HuH-7 (cell line): ENCODE measurements at regions not wholly inside any gene's neighbourhood (a gene's known extent, or its start where the extent isn't known, plus 50 kb on each side); places are given as distances from the start of the nearest gene placed in this dataset.
"Not testable (repeated sequence)": the region's sequence is repeated elsewhere in the genome, so short reads cannot be mapped to it uniquely, and the experiment has no call there.

Experiments
- DNase-seq: peaks from one replicate; pipeline ENCODE4 v3.0.0; 2011; ENCODE audit warnings: low spot score

DNA sequence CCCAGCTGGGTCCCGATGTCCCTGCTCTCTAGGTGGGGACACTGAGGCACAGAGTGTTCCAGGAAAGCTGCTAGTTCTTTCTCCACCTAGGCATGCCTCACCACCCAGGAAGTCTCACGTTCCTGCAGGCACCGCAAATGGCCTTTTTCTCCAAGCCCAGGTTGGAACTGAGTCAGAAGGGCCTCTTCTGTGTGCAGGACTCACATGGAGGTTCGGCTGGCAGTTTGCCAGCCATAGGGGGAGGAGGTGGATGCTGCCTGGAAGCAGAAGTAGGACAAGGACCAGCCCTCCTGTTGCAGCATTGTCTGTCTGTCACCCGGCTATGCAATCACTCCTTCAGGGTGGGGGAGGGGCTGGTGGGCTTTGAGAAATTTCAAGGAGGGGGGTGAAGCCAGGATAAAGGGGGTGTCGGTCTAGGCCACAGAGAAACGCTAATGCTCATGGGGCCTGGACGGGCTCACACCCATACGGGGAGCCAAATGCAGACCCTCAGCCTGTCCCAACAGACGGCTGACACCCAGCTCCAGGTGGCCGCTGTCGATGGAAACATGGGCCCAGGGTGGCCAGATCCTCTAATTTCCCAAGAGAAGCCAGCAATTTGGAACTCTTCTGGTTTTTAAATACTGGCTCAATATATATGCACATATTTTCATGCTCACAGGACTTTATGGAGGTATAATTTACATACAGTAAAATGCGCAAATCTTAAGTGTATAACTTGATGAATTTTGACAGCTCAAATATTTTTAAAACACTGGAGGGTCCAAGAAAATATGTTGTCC is 120.5 kb downstream of the PHETA1 start:
- no peak for DNase-seq

DNA sequence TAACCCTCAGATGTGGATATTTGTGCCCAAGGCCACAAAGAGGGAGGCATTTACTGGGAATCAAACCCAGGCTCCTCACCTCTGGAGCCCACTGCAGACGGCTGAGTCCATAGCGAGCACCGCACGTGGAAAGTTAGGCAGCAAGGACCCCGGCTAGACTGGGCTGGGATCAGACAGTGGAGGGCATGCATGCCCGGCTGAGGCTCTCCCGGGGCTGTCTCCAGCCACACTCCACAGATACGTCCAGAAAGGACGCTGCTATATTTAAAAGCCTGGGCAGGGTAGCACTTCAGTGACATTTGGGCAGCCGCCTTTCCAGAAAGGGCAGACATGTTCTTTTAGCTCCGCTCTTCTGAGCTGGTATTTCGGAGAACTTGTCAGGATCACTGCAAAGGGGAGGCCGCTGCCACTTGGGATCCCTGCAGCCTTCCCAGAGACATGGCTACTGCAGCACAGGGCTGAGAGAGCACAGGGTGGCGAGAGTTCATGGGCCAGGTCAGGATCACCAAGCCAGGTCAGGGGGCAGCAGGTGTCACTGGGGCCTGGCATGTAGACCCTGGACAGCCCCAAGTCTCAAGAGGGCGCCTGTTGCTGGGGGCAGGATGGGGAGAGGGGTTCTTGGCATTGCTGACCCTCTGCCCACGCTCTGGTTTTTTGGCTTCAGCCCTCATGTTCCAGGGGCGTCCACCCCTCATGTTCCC is 121.7 kb downstream of the PHETA1 start:
- no peak for DNase-seq

DNA sequence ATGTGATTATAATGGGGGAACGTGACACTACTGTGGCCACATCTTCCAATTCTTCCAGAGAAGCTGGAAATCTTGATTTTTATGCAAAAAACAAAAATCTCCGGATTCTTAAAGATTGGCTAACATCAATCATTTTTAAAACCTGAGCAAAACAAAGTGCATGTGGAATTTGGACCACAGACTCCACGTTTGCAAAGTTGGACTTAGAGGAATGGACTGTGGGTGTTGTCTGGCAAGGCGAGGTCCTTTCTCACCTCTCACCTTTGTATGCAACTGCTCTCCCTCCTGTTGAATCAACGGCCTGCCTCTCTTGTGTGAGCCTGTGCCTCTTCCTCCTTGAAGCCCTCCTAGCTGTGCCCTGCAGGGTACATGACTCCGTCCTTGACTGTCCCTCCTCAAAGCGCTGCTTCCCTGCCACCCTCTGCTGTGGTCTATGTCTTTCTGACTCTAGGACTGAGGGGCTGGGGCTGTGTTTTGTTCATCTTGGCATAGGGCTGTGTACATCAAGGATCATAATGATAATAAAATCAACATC is 122.4 kb downstream of the PHETA1 start:
- DNase-seq = no peak

DNA sequence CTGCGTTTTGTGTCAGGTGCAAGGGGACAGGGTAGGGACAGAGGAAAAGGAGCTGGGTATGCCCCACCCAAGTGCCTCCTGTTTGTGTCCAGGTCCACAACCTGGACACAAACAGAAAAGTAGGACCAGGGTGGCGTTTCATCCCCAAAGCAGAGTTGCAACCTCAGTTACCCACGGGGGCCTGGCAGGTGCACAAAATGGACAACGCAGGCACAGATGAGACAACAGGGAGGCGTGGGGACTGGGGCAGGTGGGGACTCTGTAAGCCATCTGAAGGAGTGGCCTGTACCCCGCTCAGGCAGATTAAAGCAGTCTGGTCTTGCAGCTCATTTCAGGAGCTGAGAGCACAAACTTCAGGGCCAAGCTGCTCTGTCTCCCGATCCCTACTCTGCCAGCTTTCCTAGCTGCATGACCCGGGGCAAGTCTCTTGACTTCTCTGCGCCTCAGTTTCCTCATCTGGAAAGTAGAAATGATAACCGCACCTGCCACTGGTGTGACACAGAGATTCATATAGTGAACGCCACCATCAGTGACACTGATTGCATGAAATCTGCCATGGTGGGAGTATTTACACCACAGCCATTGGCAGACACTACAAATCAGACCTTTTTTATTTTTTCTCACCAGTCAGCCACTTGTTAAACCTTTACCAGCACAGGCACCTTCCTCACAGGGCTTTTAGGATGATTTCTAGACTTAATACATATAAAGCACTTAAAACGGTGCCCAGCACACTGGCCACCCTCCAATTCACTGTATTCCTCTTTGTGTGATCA is 123.0 kb downstream of the PHETA1 start:
- DNase-seq = no peak

DNA sequence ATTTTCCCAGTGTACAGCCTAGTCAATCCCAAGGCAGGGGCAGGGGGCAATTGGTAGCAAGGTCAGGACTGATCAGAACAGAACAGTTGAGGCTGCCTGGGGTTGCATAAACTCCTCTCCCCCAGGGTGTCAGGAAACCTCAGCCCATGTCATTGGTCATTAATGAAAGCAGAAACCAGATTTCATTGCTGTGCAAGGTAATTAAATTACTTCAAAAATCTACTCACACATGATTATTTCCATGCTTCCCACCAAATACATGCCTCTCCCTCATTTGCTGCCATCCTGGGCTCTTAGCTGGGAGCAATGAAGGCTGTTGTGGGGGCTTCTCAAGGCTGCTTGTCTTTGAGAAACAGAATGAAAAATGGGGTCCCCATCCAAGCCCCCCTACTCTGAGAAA is 124.2 kb downstream of the PHETA1 start:
- DNase-seq = no peak

DNA sequence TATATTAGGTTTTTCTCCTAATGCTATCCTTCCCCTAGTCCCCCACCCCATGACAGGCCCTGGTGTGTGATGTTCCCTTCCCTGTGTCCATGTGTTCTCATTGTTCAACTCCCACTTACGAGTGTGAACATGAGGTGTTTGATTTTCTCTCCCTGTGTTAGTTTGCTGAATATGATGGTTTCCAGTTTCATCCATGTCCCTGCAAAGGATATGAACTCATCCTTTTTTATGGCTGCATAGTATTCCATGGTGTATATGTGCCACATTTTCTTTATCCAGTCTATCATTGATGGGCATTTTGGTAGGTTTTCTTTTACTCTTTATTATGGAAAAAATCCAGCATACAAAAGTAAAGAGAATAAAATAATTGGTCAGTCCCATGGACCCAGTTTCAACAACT is 126.1 kb downstream of the PHETA1 start:
- not testable (repeated sequence) for DNase-seq

DNA sequence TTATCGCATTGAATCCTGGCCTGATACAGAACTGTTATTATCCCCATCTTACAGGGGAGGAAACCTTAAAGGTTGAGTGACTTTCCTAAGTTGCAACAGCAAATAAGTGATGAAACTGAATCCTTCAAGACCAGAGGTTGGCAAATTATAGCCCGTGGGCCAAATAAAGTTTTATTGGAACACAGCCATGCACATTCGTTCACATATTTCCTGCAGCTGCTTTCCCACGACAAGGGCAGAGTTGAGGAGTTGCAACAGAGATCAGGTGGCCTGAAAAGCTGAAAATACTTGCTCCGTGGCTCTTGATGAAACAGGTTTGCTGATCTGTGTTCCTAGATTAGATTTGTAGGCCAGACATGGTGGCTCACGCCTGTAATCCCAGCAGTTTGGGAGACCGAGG is 126.7 kb downstream of the PHETA1 start:
- DNase-seq = no peak

DNA sequence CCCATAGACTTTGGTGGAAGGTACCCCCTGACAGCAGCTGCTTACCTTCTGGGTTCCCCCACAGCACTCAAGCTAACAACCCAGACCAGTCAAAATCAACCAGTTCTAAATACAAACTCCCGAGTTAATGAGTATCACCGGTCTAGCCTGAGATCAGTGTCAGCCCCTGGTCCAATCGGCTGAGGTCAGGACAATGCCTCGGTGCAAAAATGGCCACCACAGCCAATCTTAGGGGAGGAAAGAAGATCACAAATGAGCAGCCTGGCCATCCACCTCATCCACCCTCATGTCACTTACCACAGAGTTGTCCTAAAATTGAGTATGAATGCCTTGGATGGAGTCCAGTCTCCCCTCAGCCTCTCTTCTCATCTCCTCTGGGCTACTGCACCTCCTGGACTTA is 128.5 kb downstream of the PHETA1 start:
- DNase-seq = no peak

DNA sequence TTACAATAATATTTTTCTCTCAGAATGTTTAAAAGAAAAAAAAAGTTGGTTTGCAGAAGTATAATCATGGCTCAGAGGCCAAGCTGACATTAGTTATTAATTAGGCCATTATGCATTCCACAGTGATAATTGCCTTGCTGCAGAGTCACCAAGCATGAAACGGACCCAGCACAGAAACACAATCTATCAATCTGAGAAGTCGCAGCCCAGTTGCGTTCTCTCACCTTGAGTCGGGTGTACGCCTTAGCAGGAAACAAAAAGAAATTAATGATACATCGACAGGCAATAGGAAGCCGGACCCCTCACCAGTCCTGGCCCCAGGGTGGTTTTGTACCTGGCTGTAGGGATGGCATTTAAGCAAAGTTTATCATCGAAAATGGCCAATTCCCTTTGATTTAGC is 129.7 kb downstream of the PHETA1 start:
- DNase-seq = no peak

DNA sequence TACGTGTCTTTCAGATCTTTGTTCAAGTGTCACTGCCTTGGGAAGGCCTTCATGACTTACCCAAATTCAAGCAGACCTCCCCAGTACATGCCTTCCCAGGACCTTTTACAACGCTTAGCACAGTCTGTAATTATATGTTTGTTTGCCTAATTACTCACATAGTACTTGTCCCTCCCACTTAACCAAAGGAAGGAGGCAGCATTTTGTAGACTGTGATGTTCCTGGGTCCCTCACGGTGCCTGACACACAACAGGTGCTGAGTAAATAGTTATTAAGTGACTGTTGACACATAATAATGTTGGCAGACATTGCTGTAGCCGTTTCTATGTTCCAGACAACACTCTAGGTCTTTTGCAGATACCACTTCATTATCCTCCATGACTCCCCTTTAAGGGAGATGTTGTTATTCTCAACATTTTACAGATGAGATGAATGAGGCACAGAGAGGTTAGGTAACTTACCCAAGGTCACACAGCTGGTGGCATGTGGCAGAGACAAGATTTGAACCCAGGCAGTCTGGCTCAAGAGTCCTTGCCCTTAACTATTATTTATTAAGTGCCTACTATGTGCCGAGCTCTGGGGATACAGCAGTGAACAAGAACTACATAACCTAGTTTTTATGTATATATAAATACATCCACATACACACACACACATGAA is 130.7 kb downstream of the PHETA1 start:
- DNase-seq = no peak

DNA sequence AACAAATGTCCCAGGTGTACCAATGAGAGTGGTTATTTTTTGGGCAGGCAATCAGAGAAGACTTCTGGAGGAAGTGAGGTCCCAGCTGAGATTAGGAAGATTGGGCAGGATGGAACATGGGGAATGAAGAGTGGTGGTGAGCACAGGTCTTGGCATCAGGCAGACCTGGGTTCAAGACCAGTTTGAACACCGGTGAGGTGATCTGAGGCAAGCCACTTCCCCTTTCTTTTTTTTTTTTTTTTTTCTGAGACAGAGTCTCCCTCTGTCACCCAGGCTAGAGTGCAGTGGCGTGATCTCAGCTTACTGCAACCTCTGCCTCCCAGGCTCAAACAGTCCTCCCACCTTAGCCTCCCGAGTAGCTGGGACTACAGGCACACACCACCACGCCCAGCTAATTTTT is 134.4 kb downstream of the PHETA1 start:
- not testable (repeated sequence) for DNase-seq

DNA sequence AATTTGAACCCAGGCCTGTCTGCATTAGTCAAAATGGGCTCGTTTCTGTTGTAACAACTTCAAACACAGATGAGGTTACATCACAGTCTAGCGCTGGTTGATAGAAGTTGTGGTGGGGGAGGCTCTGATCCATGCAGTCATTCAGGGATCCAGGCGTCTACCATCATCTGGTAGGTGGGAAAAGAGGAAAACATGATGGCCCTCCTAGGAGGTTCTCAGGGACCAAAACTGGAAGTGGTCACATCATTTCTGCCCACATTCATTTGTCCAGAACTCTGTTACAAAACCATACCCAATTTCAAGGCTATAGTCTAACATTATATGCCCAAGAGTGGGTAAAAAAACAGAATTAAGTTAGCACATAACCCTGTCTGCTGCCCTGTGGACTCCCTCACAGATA is 135.1 kb downstream of the PHETA1 start:
- no peak for DNase-seq

DNA sequence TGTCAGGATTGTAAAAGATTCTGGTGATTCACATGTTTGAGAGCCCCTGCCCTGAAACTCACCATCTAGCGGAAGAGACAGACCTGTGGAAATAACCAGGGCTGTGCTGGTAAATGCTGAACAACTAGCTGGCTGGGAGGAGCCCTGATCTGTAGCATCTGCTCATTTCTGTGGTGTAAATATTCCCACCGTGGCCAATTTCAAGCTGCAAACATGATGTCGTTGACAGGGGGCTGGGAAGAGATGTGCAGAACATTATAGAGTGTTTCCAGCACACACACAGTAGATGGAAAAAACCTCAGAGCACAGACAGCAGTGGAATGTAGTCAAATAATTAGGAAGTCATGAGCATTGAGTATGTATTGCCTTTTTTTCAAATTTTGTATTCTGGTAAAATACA is 138.2 kb downstream of the PHETA1 start:
- no peak for DNase-seq

DNA sequence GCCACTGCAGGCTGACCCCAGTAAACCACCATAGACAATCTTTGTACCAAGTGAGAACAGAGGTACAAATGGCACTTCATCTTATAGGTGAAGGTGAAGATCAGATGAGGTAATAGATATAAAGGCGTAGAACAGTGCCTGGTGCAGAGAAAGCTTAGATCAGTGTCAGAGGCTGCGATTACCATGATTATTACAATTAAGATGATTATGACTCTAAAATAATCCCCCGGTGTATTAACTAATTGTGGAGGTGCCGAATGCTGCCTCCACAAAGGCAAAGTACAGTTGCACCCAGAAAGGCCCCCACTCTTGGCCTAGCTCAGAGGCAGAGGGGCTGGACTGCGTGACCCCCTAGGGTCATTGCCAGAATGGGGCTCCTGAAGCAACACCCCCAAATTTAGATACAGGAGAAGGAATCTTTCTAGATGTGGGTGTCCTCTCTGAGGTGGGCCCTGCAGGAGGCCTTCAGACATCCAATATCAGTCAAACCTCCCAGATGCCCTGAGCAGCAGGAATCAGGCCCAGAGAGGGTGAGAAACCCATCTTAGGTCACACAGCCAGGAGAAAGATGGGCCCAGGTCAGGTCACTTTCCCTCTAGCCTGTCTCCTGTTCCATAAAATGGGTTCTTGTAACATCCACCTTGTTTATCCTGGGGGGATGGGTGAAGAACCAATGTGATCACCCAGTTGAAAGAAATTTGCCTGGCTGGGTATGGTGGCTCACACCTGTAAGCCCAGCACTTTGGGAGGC is 139.8 kb downstream of the PHETA1 start:
- no peak for DNase-seq

DNA sequence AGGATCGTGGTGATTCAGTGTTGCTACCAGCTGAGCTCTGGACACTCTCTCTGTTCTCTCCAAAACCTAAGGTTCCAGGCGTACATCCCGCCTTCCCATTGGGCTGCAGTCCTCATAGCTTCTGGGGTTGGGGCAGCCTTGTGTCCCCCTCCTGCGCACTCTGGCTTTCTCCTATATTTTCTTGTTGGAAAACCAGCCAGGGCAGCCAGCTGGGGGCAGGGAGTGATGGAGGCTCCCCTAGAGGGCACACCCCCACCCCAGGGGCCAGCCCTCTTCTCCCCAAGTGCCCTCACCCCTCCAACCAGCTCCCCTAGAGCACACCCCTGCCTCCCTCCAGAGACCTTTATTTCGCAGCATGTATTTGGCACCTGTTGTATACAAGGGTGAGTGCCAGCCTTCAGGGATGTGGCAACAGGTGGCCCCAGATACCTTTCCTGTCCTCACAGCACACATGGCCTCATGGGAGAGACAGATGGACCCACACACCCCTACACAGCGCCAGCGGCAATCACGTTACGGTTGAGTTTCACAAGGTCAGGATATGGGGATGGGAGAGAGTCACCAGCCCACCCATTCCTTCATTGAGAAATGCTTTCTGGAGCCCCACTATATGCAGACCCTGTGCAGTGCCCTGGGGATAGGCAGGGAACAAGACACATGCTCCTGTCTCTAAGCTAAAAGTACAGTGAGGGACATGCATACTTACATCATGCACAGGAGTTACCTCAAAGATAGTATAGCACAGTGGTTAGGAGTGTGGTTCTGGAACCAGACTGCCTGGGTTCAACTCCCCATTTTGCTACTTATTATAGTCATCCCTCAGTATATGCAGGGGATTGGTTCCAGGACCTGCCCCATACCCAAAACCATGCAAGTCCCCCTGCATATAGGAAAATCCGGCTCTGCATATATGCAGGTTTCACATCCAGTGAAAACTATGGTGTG is 141.1 kb downstream of the PHETA1 start:
- no peak for DNase-seq

DNA sequence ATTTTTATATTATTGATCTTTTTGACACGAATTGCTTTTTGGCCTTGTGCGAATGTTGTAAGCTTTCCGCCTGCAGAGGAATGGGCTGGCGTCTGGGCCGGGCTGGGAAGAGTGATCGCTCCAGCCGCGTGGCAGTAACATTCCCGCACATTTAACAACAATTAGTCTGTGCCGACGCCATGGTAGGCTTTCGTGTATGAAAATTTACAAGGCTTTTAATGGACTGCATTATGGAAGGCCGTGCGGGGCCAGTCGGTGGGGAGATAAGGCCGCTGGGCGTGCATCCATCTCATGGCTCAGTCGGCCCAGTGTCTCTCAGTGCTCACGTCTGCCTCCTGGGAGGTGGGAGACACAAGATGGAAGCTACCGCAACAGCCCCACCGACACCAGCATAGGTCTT is 142.2 kb downstream of the PHETA1 start:
- DNase-seq = no peak

DNA sequence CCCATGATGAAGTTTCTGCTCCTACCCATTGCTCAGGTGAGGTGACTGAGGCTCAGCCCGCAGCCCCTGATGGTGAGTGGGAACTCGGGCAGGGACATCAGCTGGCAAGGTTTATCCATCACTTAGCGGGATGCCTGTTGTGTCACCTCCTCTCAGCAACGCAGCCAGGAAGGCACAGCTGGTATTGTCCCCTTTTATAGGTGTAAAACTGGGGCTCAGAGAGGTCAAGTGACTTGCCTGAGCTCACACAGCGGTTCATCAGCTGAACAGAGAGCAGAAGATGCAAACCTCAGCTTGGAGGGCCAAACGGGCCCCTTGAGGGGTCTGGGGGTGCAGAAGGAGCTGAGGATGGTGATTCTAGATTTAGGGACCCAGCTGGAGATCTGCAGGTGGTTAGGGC is 143.6 kb downstream of the PHETA1 start:
- no peak for DNase-seq

DNA sequence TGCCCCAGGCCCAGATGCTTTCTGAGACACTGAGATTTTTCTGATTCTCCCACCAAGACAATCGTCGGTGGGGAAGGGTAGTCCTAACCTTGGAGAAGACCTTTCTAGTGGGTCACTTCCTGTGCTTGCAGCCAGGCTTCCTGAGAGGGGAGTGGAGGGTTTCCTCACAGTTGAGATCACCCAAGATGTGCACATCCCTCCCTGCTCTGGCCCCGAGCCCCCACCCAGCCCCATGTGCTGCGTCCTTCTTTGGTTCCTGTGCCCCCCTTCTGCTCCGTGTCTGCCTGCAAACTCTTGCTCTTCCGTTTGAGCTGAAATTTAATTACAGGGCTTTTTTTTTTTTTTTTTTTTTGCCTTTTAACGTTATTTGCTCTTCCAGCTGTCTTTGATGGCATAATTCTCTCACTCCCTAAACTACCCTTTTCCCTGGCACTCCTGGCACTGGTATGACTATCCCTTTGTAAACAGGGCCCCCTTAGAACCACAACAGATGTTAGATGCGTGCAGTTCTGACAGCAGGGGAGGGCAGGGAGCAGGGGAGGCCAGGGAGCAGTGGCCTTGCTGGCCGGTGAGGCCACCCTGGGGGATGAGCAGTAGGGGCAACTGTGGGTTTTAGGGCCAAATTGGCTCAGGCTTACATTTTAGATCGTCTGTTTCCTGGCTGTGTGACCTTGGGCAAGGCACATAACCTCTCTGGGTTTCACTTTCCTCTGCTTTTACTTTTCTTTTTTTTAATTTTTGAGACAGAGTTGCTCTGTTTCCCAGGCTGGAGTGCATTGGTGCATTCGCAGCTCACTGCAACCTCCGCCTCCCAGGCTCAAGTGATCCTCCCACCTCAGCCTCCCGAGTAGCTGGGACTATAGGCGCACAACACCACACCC is 144.5 kb downstream of the PHETA1 start:
- DNase-seq = no peak

DNA sequence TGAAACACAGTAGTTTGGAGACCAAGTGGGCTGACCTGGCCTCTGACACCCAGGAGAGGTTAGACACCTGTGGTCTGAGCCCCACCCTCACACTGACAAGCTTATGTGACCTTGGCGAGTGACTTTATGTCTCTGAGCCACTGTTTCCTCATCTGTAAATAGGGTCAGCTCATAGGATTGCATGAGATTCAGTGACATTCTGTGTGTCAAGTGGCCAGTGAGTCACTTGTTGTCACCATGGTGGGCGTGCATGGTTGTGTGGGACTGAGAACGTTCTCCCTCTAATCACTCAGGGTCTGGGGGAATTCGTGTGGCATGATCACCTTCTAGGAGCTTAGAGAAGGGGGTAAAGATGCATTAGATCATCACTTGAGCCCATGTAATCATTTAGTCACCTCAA is 146.4 kb downstream of the PHETA1 start:
- no peak for DNase-seq
